NCI-H524 (cell line): ENCODE measurements at regions not wholly inside any gene's neighbourhood (a gene's known extent, or its start where the extent isn't known, plus 50 kb on each side); places are given as distances from the start of the nearest gene placed in this dataset.
A peak's percentile ranks its signal among the peaks of the same experiment; 100 is the strongest.

Source experiments
- DNase-seq, 2 experiments: peaks; one replicate each; lab custom pipeline; 2025; lab: John Stamatoyannopoulos, UW

DNA sequence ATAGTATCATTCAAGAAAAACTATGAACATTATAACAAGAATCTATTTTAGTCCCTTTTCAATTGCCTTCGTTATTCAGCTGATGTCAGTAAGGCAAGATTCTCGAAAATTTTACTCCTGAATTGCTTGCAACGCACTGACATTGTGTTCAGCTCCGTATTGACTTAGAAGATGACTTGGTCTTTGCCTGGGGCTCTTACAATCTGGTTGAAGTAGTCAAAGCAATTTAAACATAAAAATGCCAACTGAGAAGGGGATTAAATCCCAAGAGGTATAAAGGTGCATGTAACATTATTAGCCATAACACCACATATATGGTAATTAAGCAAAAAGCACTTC lies 507.1 kb downstream of the CENPC start:
- DNase-seq, result peak in 1 of 2 experiments; percentile 40

DNA sequence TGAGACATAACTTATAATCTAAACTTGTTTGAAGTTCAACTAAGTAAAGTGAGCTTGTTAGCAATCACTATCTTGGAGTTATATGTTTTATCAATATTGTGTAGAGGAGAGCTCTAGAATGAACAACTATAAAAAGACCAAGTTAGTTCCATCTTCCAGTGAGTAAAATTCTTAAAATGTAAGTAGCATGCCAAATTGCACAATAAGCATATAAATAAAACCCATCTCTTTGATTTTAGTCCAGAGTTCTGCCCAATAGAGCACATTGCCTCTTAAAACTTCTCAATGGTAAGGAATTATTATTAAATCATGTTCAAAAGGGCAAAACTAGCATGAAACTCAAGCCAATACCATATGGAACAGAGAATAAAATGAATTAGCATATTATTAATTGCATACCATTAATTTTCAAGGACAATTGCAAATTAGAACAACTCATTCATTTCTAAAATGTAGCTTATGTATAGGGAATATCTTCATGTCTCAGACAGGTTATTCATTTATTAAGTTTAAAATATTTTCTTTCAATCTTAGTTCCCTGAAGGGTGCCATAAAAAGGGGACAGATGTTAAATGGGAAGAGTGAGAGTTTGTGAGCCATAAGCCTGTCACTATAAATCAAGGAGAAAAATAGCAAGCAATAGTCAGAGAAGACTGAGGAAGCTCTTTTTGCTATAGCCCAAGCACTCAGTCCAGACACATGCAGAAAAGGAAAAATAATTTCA lies 507.6 kb downstream of the CENPC start:
- peak in 1 of 2 experiments; percentile 33 for DNase-seq

DNA sequence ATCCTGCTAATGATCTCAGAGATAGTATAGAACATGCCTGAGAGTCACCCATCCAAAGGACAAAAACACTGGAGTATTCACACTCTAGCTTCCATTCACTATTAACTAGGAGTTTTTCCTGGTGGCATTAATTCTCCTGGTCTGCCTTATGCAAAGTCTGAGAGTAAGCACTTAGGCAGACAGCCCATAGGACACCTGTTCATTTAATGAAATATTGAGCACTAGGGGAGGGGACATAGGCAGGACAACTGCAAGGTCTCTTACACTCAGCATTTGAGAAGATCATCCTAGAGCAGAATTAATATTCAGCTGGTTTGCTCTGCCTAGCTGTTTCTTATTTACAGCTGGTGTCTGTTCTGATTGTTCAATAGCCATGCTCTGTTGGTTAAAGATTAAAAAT lies 508.5 kb downstream of the CENPC start:
- peak in 1 of 2 experiments; percentile 51 for DNase-seq

DNA sequence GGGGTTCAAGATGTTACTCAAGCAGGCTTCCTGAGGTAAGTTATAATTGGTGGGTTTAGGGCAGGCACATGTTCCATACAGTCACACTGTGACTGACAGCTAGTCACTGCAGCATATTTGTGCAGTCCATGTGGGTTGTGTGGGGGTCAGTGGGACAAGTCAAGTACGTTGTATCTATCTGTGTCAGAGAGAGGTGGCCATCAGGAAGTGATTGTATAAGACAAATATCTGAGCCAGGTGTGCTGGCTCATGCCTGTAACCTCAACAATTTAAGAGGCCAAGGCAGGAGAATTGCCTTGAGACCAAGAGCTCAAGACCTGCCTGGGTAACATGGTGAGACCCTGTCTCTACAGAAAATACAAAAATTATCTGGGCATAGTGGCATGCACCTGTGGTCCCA lies 509.3 kb downstream of the CENPC start:
- DNase-seq, result no peak

DNA sequence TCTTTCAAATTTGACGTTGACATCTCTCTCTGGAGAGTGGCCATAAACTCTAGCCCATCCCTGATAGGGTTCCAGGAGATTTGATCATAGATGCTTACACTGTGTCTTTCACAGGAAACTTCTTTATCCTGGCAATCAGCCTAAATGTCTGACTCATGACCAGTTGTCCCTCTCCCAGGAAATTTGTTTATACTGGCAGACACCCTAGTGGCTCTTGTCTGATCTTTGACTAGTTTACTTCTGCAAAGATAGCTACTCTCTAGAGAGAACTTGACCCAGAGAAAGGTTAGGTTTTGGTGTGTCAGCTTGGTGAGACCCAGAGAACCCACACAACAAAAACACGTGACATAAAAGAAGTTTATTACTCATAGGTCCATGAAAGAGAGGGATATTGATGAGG lies 509.8 kb downstream of the CENPC start:
- DNase-seq, result no peak

DNA sequence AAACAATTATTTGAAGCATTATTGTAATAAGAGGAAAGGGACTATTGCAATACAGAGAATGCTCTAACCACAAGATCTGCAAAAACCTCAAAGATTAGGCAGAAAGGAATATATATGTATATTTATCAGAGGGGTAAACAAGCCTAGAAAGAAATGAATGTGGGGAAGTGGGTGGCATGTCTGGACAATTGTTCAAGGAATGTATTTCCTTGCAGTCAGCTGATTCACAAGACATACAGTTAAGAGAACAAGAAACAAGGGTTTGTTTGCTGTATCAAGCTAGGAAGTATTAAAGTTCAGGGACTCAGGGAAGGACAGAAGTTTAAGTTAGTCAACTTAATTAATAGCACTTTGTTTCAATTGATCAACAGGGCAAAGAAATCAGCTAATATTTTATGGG lies 514.7 kb downstream of the CENPC start:
- no peak for DNase-seq

DNA sequence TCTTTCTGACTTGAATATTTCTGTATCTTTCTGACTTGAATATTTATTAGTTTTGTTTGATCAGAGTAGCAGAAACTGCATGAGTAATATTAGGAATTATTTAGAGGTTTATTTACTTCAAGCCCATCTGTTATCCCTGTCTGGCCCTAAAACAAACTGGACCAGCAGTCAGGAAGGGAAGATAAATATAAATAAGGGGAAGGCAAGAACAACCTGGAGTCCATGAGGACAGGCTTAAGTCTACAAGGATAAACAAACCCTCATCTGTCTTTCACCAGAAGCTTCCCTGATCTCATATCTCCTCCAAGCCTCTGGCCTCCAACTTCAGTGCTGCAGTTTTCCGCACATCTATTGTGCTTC lies 524.9 kb downstream of the CENPC start:
- DNase-seq, result no peak

DNA sequence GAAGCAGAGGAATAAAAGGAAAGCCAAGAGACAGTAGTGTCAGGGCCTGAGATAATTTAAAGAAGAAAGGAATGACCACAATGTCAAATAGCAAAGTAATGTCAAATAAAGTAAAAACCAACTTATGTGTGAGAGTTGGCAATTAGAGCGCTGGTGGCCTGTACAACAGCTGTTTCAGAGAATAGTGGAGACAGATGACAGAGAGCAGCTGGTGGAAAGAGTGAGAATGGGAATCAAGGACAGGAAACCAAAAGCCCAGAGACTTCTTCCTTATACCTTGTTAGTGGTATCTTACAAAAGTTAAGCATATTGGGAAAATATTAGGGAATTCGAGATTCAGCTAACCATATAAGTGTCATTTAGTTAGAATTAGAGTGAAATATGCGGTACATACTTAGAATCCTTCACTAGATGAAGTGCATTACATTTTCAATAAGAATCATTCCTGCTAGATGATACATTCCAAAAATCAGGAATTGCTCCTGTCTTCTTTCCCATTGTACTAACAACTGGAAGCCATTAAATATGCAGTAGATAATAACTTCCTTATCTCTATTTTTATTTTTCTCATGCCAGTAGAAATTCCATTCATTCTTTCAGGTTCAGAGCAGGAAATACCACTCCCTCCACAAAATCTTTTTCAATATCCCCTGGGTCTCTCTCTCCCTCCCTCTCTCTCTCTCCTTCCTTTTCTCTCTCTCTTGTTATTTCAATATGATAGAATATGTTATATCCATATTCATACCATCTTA lies 525.4 kb downstream of the CENPC start:
- peak; percentile 43 to 73 for DNase-seq

DNA sequence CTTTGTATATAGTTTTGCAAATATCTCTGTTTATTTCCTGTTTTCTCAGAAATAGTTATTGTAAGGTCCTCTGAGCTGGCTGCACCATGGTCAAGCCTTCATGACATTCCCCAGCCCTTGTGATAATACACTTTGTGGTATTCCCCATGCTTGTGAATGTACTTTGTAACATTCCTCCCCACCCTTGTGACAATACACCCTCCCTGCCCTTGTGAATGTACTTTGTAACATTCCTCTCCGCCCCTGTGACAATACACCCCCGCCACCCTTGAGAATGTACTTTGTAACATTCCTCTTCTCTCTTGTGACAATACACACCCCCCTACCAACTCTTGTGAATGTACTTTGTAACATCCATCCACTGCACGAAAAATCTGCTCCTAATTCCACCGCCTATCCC lies 530.7 kb downstream of the CENPC start:
- DNase-seq, result no peak

DNA sequence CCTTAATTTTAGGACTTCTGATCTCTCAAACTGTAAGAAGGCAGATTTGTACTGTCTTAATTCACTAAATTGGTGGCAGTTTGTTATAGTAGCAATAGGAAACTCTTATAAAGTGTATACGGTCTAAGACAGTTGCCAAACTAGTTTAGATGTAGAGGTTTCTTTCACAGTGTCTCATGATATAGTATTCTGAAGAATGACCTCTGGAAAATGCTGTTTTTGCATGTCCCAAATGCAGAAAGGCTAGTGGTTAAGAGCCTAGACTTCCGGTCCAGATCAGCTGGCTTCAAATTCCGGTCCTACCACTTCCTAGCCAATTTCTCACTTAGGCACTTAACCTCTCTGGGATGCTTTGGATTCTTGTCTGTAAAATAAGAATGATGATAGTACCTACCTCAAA lies 538.5 kb downstream of the CENPC start:
- no peak for DNase-seq

DNA sequence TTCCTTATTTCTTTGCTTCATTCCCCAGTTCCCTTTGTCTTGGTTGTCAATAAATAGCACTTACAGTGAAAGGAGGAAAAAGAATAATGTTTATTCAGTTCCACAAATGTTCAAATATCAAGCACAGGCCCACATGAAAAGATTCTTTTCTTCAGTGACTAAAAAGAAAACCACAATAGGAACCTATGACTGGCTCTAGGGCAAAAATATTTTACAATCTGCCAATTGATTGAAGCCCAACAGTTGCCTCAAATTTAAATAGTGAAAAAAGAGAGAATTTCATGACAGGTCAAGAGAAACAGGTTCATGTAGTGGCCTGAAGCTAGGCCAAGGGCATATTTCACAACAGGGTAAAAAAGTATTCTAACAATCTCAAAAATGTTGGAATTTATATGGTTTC lies 553.8 kb downstream of the CENPC start:
- no peak for DNase-seq

DNA sequence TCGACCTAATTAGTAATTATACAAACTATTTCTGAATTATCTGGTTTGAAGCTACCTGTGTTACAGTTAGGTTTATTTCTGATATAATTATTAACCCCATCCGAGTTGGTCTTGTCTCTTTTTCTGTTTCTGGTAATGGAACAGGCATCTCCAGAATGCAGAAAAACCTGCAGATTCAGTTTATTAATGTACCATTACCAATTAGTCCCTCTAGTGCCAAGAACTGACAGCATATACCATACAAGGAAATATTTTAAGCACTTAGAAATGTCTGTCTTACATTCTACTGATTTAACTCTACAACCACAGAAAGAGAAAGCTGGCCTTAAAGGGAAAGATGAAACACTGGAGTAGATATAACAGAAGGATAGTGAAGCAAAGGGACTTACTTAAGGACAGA lies 570.6 kb downstream of the CENPC start:
- DNase-seq, result no peak

DNA sequence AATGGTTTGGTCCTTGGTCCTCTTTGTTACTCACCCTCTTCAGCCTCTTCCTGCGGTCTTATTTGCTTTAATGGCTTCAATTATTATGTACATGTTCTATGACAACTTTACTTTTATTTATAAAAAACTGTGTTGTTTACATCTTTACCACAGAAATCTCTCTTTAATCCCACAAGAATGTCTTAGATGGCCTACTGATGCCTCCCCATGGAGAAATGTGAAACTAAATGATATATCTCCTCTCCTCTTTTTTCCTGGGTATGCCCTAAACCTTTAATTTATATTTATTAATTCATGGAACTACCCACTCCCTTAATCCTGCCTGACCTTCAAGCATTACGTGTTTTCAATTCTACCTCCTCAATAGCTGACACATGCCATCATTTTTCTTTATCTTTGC lies 573.2 kb downstream of the CENPC start:
- no peak for DNase-seq

DNA sequence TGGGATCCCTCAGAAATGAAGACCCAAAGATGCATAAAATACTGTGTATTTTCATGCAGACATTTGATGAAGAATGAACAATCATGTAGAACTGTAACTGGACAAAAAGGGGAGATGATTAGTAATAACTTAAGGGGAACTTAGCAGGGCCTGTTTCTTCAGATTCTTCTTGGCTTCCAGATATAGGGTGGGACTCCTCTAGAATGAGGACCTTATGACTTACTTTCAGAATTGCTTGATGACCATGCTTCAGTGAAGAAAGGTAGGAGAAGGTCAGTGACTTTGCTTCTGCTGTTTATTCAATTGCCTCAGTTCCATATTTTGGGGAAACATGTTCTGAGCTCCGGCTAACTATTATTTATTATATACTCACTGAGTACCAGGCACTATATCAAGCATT lies 580.8 kb downstream of the CENPC start:
- DNase-seq, result no peak

DNA sequence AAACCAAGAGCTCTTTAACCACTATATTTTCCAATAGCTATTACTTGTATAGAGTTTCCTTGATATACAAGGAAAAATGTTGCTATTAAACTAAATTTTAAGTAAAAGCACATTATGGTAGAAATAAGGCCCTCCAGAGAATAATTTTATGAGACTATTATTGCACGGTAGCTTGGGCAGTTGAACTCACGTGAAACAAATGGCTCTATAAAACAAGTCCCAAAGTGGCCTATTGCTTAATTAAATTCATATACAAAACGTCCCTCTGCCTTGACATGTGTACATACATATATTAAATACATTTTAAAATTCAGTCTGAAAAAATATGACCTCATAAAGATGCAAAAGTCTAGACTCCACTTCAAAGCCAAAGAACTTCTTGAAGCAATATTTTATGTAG lies 582.2 kb downstream of the CENPC start:
- DNase-seq, result no peak

DNA sequence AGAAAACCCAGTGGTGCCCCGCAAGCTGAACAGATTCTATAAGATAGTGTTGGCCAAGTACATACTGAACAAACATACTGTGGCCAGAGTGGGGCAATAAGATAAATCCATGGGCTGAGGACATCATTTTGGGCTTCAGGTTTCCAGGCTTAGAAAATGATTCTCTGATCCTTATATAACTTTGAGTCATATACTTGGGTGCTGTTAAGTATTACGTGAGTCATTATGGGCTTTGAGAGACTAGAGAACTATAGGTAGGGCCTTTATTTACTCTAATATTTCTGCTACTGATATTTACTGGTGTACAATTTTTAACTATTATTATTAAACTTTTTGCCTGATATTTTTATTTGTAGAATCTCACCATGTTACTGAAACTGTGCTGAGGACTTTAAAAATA lies 586.1 kb downstream of the CENPC start:
- no peak for DNase-seq

DNA sequence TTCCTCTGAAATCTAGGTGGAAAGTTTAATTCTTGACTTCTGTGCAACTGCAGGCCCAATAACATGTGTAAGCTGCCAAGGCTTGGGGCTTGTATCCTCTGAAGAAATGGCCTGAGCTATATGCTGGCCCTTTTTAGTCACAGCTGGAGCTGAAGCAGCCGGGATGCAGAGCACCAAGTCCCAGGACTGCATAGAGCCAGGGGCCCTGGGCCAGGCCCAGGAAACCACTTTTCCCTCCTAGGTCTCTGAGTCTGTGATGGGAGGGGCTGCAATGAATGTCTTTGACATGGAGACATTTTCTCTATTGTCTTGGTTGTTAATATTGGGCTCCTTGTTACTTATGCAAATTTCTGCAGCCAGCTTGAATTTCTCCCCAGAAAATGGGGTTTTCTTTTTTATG lies 588.5 kb downstream of the CENPC start:
- no peak for DNase-seq

DNA sequence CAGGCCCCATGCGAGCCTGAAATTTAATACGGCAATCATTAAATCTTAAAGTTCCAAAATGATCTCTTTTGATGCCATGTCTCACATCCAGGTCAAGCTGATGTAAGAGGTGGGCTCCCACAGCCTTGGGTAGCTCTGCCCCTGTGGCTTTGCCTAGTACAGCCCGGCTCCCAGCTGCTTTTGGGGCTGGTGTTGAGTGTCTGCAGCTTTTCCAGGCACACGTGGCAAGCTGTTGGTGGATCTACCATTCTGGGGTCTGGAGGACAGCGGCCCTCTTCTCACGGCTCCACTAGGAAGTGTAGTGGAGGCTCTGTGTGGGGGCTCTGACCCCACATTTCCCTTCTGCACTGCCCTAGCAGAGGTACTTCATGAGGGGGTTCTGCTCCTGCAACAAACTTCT lies 588.9 kb downstream of the CENPC start:
- no peak for DNase-seq

DNA sequence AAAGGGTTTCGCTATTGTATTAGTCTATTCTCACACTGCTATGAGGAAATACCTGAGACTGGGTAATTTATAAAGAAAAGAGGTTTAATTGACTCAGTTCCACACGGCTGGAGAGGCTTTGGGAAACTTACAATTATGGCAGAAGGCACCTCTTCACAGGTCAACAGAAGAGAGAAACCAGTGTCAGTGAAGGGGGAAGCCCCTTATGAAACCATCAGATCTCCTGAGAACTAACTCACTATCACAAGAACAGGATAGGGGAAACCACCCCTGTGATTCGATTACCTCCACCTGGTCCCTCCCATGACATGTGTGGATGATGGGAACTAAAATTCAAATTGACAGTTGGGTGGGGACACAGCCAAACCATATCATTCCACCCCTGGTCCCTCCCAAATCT lies 589.5 kb downstream of the CENPC start:
- DNase-seq, result no peak

DNA sequence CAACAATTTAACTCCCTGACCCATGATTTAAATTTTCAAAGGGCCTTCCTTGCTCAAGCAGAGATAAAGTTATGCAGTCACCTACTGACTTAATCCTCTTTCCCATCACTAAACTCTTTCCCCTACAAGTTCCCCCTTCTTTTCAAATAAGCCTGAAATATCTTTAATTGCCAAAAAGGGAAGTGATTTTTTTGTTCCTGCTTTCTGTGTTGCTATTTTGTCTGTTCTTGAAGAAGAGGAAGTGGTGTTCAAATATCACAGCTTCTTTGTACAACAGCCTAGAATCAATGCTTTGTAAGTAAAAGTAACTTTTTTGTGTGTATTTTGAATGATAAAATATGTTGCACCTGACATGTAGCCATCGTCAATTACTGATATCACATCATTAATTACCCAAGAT lies 595.9 kb downstream of the CENPC start:
- DNase-seq, result no peak

DNA sequence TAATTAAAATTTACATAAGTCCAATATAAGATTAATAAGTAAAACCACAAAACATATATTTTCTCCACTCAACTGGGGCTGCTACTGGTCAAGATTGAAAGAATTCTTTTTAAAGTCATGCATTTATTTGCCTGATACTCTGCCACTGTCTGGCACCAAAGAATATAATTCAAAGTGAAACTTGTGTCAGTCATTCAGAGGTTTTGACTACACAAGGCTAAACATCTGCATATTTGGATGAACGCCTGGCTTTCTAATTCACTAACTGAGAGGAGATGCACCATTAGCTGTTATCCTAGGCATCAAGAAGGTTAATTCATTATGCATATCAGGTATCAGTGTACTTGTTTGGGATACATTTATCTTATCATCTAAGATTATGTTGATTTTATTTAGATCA lies 598.5 kb downstream of the CENPC start:
- DNase-seq, result no peak

DNA sequence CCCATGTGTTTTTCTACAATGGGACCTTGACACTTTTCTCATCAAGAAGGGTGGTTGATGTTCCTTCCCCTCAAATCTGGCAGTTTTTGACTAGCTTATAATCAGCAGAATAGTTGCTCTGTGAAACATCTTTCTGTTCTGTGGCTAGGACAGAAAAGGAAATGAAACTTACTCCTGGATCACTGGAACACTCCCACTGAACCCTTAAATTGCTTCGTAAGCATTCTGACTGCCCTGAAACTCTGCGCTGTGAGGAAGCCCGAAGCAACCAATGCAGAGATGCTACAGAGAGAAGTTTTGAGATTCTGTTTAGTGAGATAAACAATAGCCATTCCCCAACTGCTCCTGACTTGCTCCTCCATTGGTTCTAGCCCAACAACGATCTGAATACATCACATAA lies 602.2 kb downstream of the CENPC start:
- no peak for DNase-seq

DNA sequence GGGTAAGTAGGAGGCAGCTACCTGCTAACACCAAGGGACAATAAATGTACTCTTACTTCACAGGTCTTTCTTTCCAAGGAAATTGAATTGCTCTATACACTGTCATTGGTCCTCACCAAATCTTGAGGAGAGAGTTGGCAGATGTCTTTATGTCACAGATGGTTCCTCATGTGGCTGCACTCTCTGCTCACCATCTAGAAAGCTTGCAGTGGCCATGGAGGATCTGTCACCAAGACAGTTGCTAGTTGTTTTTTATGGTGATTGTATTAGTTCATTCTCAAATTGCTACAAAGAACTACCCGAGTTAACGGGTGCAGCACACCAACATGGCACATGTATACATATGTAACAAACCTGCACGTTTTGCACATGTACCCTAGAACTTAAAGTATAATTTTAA lies 613.3 kb downstream of the CENPC start:
- peak in 1 of 2 experiments; percentile 64 for DNase-seq

DNA sequence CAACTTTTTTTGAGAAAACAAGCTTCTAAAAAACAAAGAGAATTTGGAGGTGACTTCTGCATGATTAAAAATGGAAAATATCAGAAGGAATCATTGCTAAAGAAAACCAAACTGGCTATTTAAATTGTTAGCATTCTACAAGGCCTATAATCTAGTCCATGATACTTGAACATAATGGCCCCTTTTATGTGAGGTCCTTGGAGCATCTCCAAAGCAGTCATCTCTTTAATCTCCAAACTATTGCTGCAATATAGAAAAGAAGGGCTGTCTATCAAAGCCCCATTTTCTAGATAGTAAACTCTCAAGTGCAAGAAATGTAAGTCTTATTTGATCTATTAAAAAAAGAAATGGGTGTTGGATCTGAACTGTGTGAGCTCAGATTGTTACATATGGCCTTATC lies 615.1 kb downstream of the CENPC start:
- DNase-seq, result peak; percentile 21 to 51
